Breast epithelium (tissue), 3 donors: ENCODE measurements at regions not wholly inside any gene's neighbourhood (a gene's known extent, or its start where the extent isn't known, plus 50 kb on each side); places are given as distances from the start of the nearest gene placed in this dataset.

Experiments used
- POLR2A ChIP-seq: fragments of 450-650 bp; IDR thresholded peaks from one replicate; pipeline ENCODE4 v1.6.1; 2016; ENCODE audit warnings: antibody characterized with exemption, mild to moderate bottlenecking, moderate library complexity
- POLR2AphosphoS5 ChIP-seq, 3 donors: sonication (generic); formaldehyde crosslinking; IDR thresholded peaks; one replicate each; pipeline ENCODE4 v1.6.1; 2017; ENCODE audit warnings: antibody characterized with exemption in 3 of 3
- TF ChIP-seq, protein P1 (sequence below), 3 donors: fragments of 450-650 bp; IDR thresholded peaks; one replicate each; pipeline ENCODE4 v1.5.1; 2016 to 2017; ENCODE audit warnings: antibody characterized with exemption in 3 of 3, mild to moderate bottlenecking in 3 of 3, moderate library complexity in 3 of 3

DNA sequence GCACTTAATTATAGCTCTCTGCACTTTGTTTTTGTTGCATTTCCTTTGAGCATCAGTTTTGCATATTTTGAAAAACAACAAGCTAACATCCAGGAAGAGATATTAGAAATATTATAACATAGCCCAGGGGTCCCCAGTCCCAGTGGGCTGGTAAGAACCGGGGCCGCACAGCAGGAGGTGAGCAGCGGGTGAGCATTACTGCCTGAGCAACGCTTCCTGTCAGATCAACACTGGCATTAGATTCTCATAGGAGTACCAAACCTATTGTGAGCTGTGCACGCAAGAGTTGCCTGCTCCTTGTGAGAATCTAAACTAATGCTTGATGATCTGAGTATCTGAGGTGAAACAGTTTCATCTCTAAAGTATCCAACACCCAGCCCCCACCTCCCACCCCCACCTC is 675.9 kb upstream of the ZNF608 start:
- TF ChIP-seq, protein P1, sequence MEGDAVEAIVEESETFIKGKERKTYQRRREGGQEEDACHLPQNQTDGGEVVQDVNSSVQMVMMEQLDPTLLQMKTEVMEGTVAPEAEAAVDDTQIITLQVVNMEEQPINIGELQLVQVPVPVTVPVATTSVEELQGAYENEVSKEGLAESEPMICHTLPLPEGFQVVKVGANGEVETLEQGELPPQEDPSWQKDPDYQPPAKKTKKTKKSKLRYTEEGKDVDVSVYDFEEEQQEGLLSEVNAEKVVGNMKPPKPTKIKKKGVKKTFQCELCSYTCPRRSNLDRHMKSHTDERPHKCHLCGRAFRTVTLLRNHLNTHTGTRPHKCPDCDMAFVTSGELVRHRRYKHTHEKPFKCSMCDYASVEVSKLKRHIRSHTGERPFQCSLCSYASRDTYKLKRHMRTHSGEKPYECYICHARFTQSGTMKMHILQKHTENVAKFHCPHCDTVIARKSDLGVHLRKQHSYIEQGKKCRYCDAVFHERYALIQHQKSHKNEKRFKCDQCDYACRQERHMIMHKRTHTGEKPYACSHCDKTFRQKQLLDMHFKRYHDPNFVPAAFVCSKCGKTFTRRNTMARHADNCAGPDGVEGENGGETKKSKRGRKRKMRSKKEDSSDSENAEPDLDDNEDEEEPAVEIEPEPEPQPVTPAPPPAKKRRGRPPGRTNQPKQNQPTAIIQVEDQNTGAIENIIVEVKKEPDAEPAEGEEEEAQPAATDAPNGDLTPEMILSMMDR (IDR thresholded peaks at IDR 0.05): no peak
- no peak for TF ChIP-seq POLR2AphosphoS5 (IDR thresholded peaks at IDR 0.05)
- TF ChIP-seq POLR2A: no peak
